ENCODE measurements at regions not wholly inside any gene's neighbourhood (a gene's known extent, or its start where the extent isn't known, plus 50 kb on each side); places are given as distances from the start of the nearest gene placed in this dataset.
"Not testable (repeated sequence)": the region's sequence is repeated elsewhere in the genome, so short reads cannot be mapped to it uniquely, and the experiment has no call there.

DNA sequence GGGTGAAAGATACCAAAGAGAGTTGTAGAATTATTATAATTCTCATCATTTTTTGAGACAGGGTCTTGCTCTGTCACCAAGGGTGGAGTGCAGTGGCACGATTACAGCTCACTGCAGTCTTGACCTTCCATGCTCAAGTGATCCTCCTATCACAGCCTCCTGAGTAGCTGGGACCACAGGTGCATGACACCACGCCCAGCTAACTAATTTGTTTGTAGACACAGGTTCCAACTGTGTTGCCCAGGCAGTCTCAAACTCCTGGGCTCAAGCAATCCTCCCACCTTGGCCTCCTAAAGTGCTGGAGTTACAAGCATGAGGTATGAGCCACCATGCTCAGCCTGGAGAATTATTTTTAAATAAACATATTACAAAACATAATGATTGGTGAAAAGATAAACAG, 92.8 kb upstream of the MSH6 start:
- DNase-seq (ENCODE audit: low spot score): no peak
- H3F3A ChIP-seq (ENCODE audit: low read depth): peaks cover 10% of the 10 kb centered on the region
- peaks cover 4% of the 10 kb centered on the region for H3K4me1 ChIP-seq
- H3K79me2 ChIP-seq (ENCODE audit: low read depth): no peaks in the 10 kb centered on the region
- H3K36me3 ChIP-seq: no peaks in the 10 kb centered on the region
- no peak overlapping the region for H3K4me3 ChIP-seq
- peaks cover 7% of the 10 kb centered on the region for H3K4me1 Mint-ChIP-seq
- no peak overlapping the region for H3K4me2 ChIP-seq
- H3K9me3 Mint-ChIP-seq: peaks cover 8% of the 10 kb centered on the region
- no peaks in the 10 kb centered on the region for H4K20me1 ChIP-seq (ENCODE audit: low read depth)
- peaks cover 2% of the 10 kb centered on the region for H3K36me3 Mint-ChIP-seq
- no peak overlapping the region for H3K27ac Mint-ChIP-seq
- H3K27me3 ChIP-seq: no peaks in the 10 kb centered on the region
- H3K9me3 ChIP-seq (ENCODE audit: low read depth): no peaks in the 10 kb centered on the region
- no peak overlapping the region for H3K4me3 Mint-ChIP-seq
- H2AFZ ChIP-seq (replicated peaks): no peak overlapping the region
- no peak overlapping the region for H3K9ac ChIP-seq
- TF ChIP-seq EZH2phosphoT487 (IDR thresholded peaks at IDR 0.05) (no peak), CTCF (IDR thresholded peaks at IDR 0.05) (no peak), EZH2 (IDR thresholded peaks at IDR 0.05) (no peak)
- peaks cover 7% of the 10 kb centered on the region for H3K27me3 Mint-ChIP-seq (ENCODE audit: insufficient read depth, low read depth)
- H3K27ac ChIP-seq: no peak overlapping the region

- not testable (repeated sequence) for H3K27me3 Mint-ChIP-seq (ENCODE audit: insufficient read depth, low read depth); H3K4me1 ChIP-seq; H3K9ac ChIP-seq; H3K79me2 ChIP-seq (ENCODE audit: low read depth); H3K9me3 Mint-ChIP-seq; H3K4me3 Mint-ChIP-seq; H3K9me3 ChIP-seq (ENCODE audit: low read depth); H3K4me3 ChIP-seq; H3K36me3 Mint-ChIP-seq; H3F3A ChIP-seq (ENCODE audit: low read depth); H4K20me1 ChIP-seq (ENCODE audit: low read depth); H3K27ac ChIP-seq; H3K27me3 ChIP-seq; H3K4me1 Mint-ChIP-seq; H3K4me2 ChIP-seq; H3K36me3 ChIP-seq; DNase-seq (ENCODE audit: low spot score)
- peak overlapping the region; percentile 1 for H3K27ac Mint-ChIP-seq
- H2AFZ ChIP-seq (replicated peaks): peak overlapping the region; percentile 3
These were observed 93.8 kb upstream of the MSH6 start for GRCh38 chr2:47689118-47689517.

- H3K4me2 ChIP-seq: no peak overlapping the region
- H3K4me1 ChIP-seq: no peaks in the 10 kb centered on the region
- Mint-ChIP-seq H3K27ac (peak overlapping the region; percentile 1), H3K27me3 (ENCODE audit: insufficient read depth, low read depth) (no peaks in the 10 kb centered on the region), H3K9me3 (peaks cover 8% of the 10 kb centered on the region), H3K36me3 (peaks cover 2% of the 10 kb centered on the region), H3K4me3 (no peak overlapping the region), H3K4me1 (no peaks in the 10 kb centered on the region)
- no peaks in the 10 kb centered on the region for H3K79me2 ChIP-seq (ENCODE audit: low read depth)
- H3K27ac ChIP-seq: no peak overlapping the region
- no peaks in the 10 kb centered on the region for H3K36me3 ChIP-seq
- H4K20me1 ChIP-seq (ENCODE audit: low read depth): no peaks in the 10 kb centered on the region
- peaks cover 7% of the 10 kb centered on the region for H3F3A ChIP-seq (ENCODE audit: low read depth)
- no peak for TF ChIP-seq EZH2phosphoT487 (IDR thresholded peaks at IDR 0.05)
- H3K9me3 ChIP-seq (ENCODE audit: low read depth): no peaks in the 10 kb centered on the region
- no peak overlapping the region for H3K4me3 ChIP-seq
- no peak overlapping the region for H3K9ac ChIP-seq
- peak overlapping the region; percentile 3 for H2AFZ ChIP-seq (replicated peaks)
- H3K27me3 ChIP-seq: no peaks in the 10 kb centered on the region
- DNase-seq (ENCODE audit: low spot score): no peak
These were observed 94.4 kb upstream of the MSH6 start for GRCh38 chr2:47688561-47688960.

DNA sequence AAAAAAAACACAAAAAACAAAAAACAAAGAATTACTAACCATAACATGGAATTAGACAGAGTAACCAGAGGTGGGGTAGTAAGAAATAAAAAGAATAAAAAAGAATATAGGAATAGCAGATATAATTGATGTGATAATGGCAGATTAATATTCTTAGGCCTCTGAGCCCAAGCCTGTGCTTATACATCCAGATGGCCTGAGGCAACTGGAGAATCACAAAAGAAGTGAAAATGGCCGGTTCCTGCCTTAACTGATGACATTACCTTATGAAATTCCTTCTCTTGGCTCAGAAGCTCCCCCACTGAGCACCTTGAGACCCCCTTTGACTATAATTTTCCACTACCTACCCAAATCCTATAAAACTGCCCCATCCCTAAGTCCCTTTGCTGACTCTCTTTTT, 95.1 kb upstream of the MSH6 start:
- TF ChIP-seq EZH2phosphoT487 (IDR thresholded peaks at IDR 0.05) (no peak), EZH2 (IDR thresholded peaks at IDR 0.05) (no peak), CTCF (IDR thresholded peaks at IDR 0.05) (no peak)
- Histone ChIP-seq H3K27me3 (no peaks in the 10 kb centered on the region), H3F3A (ENCODE audit: low read depth) (peaks cover 7% of the 10 kb centered on the region), H3K4me3 (no peak overlapping the region), H3K27ac (no peak overlapping the region), H3K4me1 (no peaks in the 10 kb centered on the region), H3K9me3 (ENCODE audit: low read depth) (no peaks in the 10 kb centered on the region), H4K20me1 (ENCODE audit: low read depth) (no peaks in the 10 kb centered on the region), H3K36me3 (no peaks in the 10 kb centered on the region), H3K9ac (no peak overlapping the region), H3K4me2 (no peak overlapping the region), H2AFZ (replicated peaks) (no peak overlapping the region), H3K79me2 (ENCODE audit: low read depth) (no peaks in the 10 kb centered on the region)
- no peak overlapping the region for H3K4me3 Mint-ChIP-seq
- no peak overlapping the region for H3K27ac Mint-ChIP-seq
- H3K4me1 Mint-ChIP-seq: no peaks in the 10 kb centered on the region
- DNase-seq (ENCODE audit: low spot score): no peak
- H3K27me3 Mint-ChIP-seq (ENCODE audit: insufficient read depth, low read depth): peaks cover 1% of the 10 kb centered on the region
- H3K36me3 Mint-ChIP-seq: peaks cover 2% of the 10 kb centered on the region
- H3K9me3 Mint-ChIP-seq: peaks cover 8% of the 10 kb centered on the region

Data from neural progenitor cell (in vitro differentiated cells).